Dendritic cell treated with granulocyte-macrophage colony-stimulating factor and Interleukin-4, amounts not matched to agents 40 ng/mL and 50 ng/mL, for 4 days (primary cell): ENCODE measurements at regions not wholly inside any gene's neighbourhood (a gene's known extent, or its start where the extent isn't known, plus 50 kb on each side); places are given as distances from the start of the nearest gene placed in this dataset.

Experiments
- H3K27ac Mint-ChIP-seq: one replicate; pipeline ENCODE4 v1.8.0; 2022; ENCODE audit warnings: mild to moderate bottlenecking, mixed read lengths
- H3K27me3 Mint-ChIP-seq: one replicate; pipeline ENCODE4 v1.8.0; 2022; ENCODE audit warnings: mild to moderate bottlenecking, mixed read lengths
- H3K36me3 Mint-ChIP-seq: one replicate; pipeline ENCODE4 v1.8.0; 2022; ENCODE audit warnings: low read depth, mixed read lengths
- H3K4me1 Mint-ChIP-seq: one replicate; pipeline ENCODE4 v1.8.0; 2022; ENCODE audit warnings: low read depth, mixed read lengths
- H3K4me3 Mint-ChIP-seq: one replicate; pipeline ENCODE4 v1.8.0; 2022; ENCODE audit warnings: mild to moderate bottlenecking, moderate library complexity, mixed read lengths
- H3K9me3 Mint-ChIP-seq: one replicate; pipeline ENCODE4 v1.8.0; 2022; ENCODE audit warnings: mixed read lengths
- intact Hi-C: fragments of 100-400 bp; cut with micrococcal nuclease; formaldehyde crosslinking; loops from one replicate; pipeline ENCODE4 v1.15.0; 2022

DNA sequence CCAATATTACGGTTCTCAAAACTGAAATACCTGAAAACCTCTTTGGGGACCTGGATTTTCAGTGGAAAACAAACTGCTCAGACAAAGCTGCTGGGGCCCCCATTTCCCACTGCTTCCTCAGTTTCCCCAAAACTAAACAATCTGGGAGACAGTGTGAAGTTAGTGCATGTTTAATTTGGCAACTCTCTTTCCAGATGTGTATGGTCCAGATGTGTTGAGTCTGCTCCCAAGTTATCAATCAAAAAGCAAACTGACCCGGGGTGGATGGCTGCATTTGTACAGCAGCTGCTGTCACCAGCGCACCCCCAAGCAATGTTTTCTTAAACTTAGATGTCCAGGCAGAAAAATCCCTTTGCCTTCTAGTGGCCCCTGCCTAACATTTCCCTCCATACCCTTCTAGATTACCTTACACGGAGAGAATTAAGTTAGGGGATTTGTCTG lies 136.9 kb downstream of the COPS8 start:
- Mint-ChIP-seq H3K9me3 (no peaks in the 10 kb centered on the region), H3K4me1 (no peaks in the 10 kb centered on the region), H3K36me3 (no peaks in the 10 kb centered on the region), H3K4me3 (no peak overlapping the region), H3K27ac (no peak overlapping the region), H3K27me3 (peaks cover 27% of the 10 kb centered on the region)
- intact Hi-C loops = no loop called here

DNA sequence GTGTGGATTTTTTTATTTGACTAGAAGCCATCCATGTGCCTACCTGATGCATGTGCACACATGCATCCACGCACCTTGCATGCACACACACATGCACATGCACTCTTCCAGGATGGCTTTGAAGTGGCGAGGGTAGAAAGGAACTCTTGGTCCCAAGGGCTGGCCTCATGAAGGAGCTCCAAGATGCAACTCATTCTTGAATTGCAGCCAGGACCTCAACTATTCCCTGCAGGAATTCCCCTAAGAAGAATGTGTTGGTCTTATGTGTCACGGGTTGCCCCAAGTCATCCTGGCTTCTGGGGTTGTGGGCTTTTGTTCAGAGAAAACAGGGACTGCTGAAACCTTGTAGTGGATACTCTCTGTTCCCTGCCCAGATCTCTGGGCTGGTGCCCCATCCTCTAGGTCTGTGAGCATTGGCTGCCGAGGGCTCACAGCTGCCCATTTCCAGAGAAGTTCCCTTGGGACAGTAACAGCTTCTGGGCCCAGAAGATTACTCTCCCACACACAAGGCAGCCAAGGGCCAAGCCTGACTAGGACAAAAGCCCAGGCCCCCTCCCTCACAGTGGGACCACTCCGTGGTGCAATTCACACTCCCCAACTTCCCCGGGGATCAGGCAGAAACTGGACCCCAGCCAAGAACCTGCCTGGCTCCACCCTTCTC lies 137.6 kb downstream of the COPS8 start:
- Mint-ChIP-seq H3K27ac (no peak overlapping the region), H3K4me1 (no peaks in the 10 kb centered on the region), H3K4me3 (no peak overlapping the region), H3K27me3 (peaks cover 31% of the 10 kb centered on the region), H3K36me3 (no peaks in the 10 kb centered on the region), H3K9me3 (no peaks in the 10 kb centered on the region)
- intact Hi-C loops = no loop called here

DNA sequence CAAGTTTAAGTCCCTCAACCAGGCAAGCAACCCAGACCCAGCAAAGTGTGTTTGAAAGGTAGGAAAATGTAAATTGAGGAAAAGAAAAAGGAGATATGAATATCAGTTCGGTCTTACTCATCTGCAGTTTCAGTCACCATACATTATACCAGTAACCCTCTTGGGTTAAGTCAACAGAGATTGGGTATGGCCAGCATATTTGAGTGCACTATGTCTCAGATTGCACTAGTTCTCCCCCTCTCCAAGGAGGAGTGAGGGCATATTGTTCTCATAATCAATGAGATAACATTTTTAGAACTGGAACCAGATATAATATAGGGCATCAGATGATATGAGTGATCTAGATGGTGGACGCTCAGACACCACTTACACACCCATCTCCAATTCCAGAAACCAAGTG lies 141.5 kb downstream of the COPS8 start:
- Mint-ChIP-seq H3K4me3 (no peak overlapping the region), H3K27ac (no peak overlapping the region), H3K36me3 (no peaks in the 10 kb centered on the region), H3K9me3 (no peaks in the 10 kb centered on the region), H3K4me1 (no peaks in the 10 kb centered on the region), H3K27me3 (peaks cover 30% of the 10 kb centered on the region)
- intact Hi-C loops = no loop called here

DNA sequence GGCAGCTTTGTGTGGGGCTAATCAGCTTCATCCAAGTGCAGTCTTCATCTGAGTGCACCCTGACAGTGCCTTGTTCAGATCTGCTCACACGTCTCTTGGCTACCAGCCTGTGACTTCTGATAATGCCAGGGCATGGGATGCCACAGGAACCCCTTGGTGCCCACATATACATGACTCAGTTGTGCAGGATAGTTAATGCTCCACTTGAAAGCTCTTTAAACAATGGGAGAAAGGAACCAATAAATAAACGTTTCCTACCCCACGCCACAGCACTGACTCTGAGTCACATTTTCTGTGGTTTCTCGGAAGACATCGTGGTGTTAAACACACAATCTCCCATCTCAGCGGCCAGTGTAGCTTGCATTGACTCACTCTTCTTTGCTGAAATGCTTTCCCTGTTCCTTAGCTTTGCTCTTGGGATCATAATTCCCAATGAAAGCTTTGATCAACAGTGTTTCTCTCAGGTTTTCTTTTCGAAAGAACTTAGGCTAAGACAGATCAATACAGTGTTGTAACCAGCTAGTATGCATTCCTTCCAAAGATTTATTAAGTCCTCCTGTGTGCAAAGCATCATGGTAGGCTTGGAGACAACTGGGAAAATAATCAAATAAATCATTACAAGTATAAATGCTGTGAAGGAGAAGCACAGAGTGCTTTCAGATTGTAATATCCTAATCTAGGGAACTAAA lies 142.0 kb downstream of the COPS8 start:
- H3K9me3 Mint-ChIP-seq = no peaks in the 10 kb centered on the region

DNA sequence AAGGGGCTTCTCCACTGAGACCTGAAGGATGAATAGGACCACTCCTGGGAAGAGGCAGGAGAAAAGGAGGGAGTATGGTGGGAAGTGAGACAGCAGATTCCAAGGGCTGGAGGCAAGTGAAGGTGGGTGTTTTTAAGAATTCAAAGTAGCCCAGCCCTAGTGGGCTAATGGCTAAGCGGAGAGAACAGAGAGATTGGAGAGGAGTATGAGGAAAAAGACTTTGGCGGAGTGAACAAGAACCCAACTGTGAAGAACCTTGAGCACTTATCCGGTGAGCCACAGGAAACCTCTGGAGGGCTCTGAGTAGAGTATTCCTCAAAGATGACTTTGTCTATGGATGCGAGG lies 142.6 kb downstream of the COPS8 start:
- Mint-ChIP-seq H3K27ac (no peak overlapping the region), H3K4me1 (no peaks in the 10 kb centered on the region), H3K36me3 (no peaks in the 10 kb centered on the region), H3K27me3 (peaks cover 24% of the 10 kb centered on the region), H3K9me3 (no peaks in the 10 kb centered on the region), H3K4me3 (no peak overlapping the region)
- intact Hi-C loops = no loop called here

More for the DNA sequence above, 142.0 kb downstream of the COPS8 start:
- Mint-ChIP-seq H3K4me1 (no peaks in the 10 kb centered on the region), H3K36me3 (no peaks in the 10 kb centered on the region), H3K27me3 (peaks cover 29% of the 10 kb centered on the region), H3K27ac (no peak overlapping the region), H3K4me3 (no peak overlapping the region)
- intact Hi-C loops = no loop called here

DNA sequence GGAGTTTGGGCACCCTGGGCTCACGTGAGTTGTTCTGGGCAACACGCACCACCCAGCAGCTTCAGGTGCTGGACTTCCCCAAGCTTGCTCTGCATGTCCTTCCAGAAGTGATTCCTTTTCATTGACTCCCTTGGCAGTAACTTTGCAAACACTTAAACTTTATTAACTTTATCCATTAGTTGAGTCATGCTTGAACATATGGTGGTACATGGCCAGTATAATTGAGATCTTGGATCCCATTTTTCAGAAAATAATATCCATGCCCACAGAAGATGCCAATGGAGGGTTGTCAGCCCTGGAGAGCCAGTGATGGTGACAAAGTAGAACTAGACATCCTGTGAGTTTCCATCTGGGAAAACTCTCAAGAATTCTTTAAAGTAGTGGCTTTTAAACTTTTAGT lies 144.2 kb downstream of the COPS8 start:
- peaks cover 17% of the 10 kb centered on the region for H3K27me3 Mint-ChIP-seq
- H3K9me3 Mint-ChIP-seq = no peaks in the 10 kb centered on the region
- no peaks in the 10 kb centered on the region for H3K4me1 Mint-ChIP-seq
- H3K27ac Mint-ChIP-seq = no peak overlapping the region
- intact Hi-C loops = no loop called here
- no peaks in the 10 kb centered on the region for H3K36me3 Mint-ChIP-seq
- H3K4me3 Mint-ChIP-seq = no peak overlapping the region

DNA sequence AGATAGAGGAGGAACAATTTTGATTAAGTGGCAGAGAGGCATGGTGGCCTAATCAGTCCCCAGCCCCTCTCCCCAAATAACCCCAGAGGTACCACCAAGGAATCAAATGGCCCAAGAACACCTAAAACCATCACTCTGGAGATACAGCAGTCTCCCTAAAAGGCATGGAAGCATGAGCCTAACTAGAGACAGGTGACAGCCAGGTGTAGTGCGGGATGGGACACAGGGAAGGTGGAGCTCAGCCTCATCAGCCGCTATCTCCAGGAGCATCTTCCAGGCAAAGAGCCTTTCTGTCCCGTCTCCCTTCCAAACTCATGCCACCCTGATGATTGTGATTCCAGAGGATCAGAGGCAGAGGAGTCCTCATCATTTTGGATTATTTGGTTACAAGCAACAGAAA lies 144.7 kb downstream of the COPS8 start:
- Mint-ChIP-seq H3K9me3 (no peaks in the 10 kb centered on the region), H3K4me1 (no peaks in the 10 kb centered on the region), H3K36me3 (no peaks in the 10 kb centered on the region), H3K27me3 (peaks cover 17% of the 10 kb centered on the region), H3K4me3 (no peak overlapping the region), H3K27ac (no peak overlapping the region)
- intact Hi-C loops = no loop called here

DNA sequence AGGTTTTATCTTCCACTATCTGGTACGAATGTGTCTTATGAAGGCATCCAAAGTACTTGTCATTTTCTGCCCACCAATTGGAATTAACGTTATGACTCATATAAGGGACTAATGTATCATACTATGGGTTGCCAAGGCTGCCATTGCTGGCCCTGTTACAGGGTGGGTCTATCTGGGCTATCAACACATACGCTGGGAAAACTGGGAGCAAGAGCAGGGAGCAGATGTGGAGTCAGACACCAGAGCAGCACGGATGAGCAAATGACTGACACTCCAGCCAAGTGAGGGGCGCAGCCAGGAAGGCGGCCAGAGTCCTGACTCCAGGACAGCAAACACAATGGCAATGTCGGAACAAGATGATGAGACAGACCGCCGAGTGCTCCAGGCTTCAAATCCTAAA lies 145.9 kb downstream of the COPS8 start:
- peaks cover 17% of the 10 kb centered on the region for H3K27me3 Mint-ChIP-seq
- no peak overlapping the region for H3K4me3 Mint-ChIP-seq
- no peaks in the 10 kb centered on the region for H3K9me3 Mint-ChIP-seq
- intact Hi-C loops = no loop called here
- H3K27ac Mint-ChIP-seq = no peak overlapping the region
- H3K4me1 Mint-ChIP-seq = no peaks in the 10 kb centered on the region
- H3K36me3 Mint-ChIP-seq = no peaks in the 10 kb centered on the region

DNA sequence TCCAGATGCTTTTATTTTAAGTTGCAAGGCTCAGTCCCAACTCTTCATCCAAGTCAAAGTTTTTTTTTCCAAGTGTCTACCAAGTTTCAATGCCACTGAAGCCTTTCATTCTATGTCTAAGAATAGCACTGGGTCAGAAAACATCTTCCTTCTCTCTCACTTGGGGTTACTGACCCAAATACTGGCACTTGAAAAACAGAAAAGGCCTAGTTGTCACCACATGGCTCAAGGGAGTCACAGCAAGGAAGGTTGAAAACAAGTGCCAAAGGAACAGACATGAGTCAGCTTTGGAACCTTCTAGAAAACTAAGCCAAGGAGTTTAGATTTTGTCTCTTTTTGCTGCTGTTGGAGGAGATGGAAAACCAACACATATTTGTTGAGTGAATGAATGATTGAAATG lies 146.5 kb downstream of the COPS8 start:
- peaks cover 17% of the 10 kb centered on the region for H3K27me3 Mint-ChIP-seq
- H3K9me3 Mint-ChIP-seq = no peaks in the 10 kb centered on the region
- no peak overlapping the region for H3K4me3 Mint-ChIP-seq
- no peaks in the 10 kb centered on the region for H3K4me1 Mint-ChIP-seq
- H3K36me3 Mint-ChIP-seq = no peaks in the 10 kb centered on the region
- no peak overlapping the region for H3K27ac Mint-ChIP-seq
- intact Hi-C loops = no loop called here

DNA sequence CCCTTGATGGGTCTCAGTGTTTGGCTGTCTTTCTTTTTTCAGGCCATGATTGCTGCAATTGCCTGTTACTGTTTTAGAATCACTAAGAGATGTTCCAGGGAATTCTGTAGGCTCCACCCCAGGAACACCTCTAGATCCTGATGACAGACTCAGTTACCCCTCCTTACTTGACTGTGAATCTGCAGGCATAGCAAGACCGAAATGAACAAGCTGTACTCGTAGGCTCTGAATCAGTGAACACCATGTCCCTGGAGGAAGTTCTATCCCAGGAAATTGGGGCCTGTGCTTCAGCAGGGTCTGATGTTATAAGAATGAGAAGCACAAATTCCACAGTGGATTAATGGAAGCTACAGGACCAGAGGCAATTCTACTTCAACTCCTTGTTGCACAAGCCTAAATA lies 148.6 kb downstream of the COPS8 start:
- Mint-ChIP-seq H3K9me3 (no peaks in the 10 kb centered on the region), H3K4me1 (no peaks in the 10 kb centered on the region), H3K36me3 (no peaks in the 10 kb centered on the region), H3K4me3 (no peak overlapping the region), H3K27me3 (peaks cover 10% of the 10 kb centered on the region), H3K27ac (no peak overlapping the region)
- intact Hi-C loops = no loop called here

DNA sequence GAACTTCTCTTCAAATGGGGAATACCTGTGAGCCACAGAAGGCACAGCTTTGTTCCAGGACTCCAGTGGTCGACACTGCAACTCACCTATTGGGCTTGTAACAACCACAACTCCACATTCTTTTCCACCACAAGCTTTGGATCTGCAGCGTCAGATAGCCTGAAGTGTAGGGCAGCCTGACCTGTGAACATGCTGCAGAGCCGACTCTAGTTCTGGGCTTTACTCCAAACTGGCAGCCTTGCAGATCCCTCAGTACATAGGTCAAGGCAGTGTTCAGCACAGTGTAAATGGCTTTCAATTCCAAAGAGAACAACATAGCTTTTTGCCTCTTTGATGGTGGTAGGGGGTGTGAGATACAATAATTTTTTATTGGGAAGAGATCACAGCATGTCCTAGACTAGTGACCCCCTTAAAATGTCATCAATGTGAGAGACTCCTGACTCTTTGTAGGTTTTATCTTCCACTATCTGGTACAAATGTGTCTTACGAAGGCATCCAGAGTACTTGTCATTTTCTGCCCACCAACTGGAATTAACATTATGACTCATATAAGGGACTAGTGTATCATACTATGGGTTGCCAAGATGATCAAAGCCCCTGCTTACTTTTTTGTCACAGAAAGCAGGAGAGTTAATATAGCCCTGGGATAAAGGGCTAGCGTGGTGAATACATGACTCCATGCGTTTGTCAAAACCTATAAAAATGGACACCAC lies 149.8 kb downstream of the COPS8 start:
- peaks cover 9% of the 10 kb centered on the region for H3K9me3 Mint-ChIP-seq
- intact Hi-C loops = no loop called here
- H3K4me3 Mint-ChIP-seq = no peak overlapping the region
- peaks cover 8% of the 10 kb centered on the region for H3K27me3 Mint-ChIP-seq
- no peaks in the 10 kb centered on the region for H3K36me3 Mint-ChIP-seq
- no peaks in the 10 kb centered on the region for H3K4me1 Mint-ChIP-seq
- no peak overlapping the region for H3K27ac Mint-ChIP-seq

DNA sequence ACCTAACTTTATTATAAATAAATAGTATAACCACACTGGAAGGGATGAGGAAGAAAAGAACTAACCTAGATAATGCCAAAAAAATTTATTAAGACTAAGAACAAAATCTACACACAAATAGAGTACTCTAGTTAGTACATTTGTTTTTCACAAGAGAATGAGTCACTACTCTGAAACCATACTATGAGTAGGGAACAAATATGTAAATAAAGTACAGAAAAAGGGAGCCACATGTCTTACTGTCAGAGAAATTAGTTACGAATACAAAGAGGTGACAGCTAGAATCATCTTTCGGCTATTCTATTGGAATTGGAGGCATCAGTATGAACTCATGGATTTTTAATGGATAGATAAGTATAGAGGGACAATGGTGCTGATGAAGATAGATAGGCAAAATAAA lies 150.5 kb downstream of the COPS8 start:
- no peaks in the 10 kb centered on the region for H3K4me1 Mint-ChIP-seq
- peaks cover 5% of the 10 kb centered on the region for H3K27me3 Mint-ChIP-seq
- intact Hi-C loops = no loop called here
- H3K27ac Mint-ChIP-seq = no peak overlapping the region
- no peak overlapping the region for H3K4me3 Mint-ChIP-seq
- H3K9me3 Mint-ChIP-seq = peaks cover 16% of the 10 kb centered on the region
- no peaks in the 10 kb centered on the region for H3K36me3 Mint-ChIP-seq

DNA sequence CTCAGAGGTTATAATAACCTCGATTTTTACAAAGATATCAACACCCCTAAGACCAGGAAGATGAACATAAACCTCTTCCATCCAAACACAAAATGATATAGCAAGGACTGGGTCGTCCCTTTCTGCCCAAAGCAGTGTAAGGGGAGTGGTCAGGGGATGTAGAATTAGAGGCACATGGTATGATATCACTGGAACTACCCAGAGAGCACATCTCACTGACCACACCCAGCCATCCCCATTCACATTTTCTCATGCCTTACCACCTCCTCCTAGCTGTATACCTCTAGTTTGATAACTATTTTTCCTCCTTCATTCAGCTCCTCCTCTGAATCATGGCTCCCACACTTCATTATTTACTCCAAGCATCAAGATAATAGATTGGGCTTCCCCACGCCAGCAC lies 152.6 kb downstream of the COPS8 start:
- H3K9me3 Mint-ChIP-seq = peaks cover 36% of the 10 kb centered on the region
- peaks cover 2% of the 10 kb centered on the region for H3K27me3 Mint-ChIP-seq
- no peaks in the 10 kb centered on the region for H3K36me3 Mint-ChIP-seq
- H3K4me3 Mint-ChIP-seq = no peak overlapping the region
- intact Hi-C loops = no loop called here
- H3K4me1 Mint-ChIP-seq = no peaks in the 10 kb centered on the region
- H3K27ac Mint-ChIP-seq = no peak overlapping the region

DNA sequence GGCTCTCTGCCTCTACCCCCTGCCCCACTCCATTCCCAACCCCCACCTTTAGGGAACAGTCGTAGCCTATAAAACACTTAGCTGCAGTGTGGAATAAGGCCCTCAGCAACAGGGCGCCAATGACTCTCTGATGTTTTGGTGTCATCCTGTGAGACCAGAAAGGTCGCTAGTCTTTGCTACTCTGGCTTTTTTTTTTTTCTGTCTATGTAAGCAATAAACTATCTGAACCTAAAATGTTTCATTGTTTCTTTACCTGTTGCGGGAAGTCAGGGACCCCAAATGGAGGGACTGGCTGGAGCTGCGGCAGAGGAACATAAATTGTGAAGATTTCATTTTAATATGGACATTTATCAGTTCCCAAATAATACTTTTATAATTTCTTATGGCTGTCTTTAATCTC lies 154.6 kb downstream of the COPS8 start:
- peaks cover 10% of the 10 kb centered on the region for H3K4me1 Mint-ChIP-seq

More for the DNA sequence above, 154.6 kb downstream of the COPS8 start:
- peaks cover 41% of the 10 kb centered on the region for H3K9me3 Mint-ChIP-seq
- no peak overlapping the region for H3K4me3 Mint-ChIP-seq
- no peak overlapping the region for H3K27ac Mint-ChIP-seq
- H3K36me3 Mint-ChIP-seq = no peaks in the 10 kb centered on the region
- intact Hi-C loops = no loop called here
- H3K27me3 Mint-ChIP-seq = peaks cover 4% of the 10 kb centered on the region
